COLO829 (cell line): ENCODE measurements at regions not wholly inside any gene's neighbourhood (a gene's known extent, or its start where the extent isn't known, plus 50 kb on each side); places are given as distances from the start of the nearest gene placed in this dataset.

Experiments used
- DNase-seq: peaks from one replicate; pipeline ENCODE4 v3.0.0; 2012; ENCODE audit warnings: low spot score

DNA sequence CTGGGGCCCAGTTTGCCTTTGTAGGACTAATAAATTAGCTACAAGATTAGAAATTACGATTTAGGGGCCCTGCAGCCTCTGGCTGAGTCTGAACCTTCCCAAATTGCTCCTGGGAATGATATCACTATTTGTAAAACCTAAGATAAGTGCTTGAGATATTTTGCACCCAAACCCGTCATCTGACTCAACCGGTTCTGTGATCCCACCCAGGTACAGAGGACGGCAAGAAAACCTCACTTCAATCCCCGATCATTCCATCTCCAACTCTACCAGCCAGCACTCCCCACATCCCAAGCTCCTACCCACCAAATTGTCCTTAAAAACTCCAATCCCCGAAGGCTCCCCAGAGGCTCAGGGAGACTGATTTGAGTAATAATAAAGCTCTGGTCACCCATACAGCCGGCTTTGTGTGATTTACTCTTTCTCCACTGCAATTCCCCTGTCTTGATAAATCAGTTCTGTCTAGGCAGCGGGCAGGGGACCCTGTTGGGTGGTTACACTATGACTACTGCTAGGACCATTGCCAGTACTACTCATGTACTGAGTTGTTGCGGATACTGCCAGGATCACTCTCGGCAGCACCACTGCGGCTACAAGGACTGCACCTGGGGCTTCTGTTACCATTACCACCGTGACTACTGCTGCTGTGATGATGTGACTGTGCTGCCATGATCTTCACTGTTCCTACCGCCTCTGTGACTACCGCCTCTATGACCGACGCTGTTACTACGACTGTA, 73.1 kb downstream of the IRF8 start:
- no peak for DNase-seq

GRCh38 chr16:85974428-85975375, 75.7 kb downstream of the IRF8 start:
- no peak for DNase-seq

DNA sequence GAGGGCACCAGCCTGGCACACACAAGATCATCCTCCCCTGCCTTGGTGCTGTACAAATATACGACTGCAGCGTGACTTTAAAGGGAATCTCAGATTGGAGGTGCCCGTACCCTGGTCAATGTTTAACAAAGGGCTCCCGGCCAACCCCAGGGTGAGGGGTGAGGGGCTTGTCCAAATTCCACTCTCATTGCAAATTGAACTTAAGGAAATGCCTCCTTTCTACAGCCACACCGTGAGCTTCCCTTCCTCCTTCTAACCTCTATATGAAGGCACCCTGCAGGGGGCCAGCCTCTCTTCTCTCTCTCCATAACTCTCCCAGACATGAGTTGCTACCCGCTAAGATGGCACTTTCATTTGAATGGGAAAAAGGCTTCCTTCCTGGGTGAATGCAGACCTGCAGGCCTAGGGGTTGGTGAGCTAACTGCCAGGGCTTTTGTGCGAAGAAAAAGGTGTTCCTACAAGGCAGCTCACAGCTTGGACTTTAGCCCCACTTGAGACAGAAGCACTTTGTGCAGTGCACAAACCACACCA, 76.6 kb downstream of the IRF8 start:
- DNase-seq, result no peak

GRCh38 chr16:85978291-85978775, 79.4 kb downstream of the IRF8 start:
- DNase-seq, result no peak

GRCh38 chr16:85978976-85979375, 80.0 kb downstream of the IRF8 start:
- no peak for DNase-seq

DNA sequence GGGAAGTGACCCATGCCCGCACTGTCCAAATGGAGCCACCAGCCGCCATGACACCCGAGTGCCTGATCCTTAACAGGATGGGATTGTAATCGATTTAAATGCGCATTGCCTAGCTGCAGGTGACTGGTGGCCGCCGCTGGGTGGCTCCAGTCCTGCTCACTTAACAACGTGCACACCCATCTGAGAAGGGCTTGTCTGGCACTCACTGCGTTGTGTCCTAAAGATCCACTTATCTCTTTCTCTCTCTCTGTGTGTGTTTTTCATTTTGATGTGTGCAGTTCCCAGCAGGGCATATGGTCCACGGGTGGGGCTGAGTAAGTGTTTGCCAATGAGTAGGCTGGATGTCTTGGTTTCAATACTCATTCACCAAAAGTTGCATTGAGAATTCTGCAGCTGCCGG, 80.6 kb downstream of the IRF8 start:
- no peak for DNase-seq

DNA sequence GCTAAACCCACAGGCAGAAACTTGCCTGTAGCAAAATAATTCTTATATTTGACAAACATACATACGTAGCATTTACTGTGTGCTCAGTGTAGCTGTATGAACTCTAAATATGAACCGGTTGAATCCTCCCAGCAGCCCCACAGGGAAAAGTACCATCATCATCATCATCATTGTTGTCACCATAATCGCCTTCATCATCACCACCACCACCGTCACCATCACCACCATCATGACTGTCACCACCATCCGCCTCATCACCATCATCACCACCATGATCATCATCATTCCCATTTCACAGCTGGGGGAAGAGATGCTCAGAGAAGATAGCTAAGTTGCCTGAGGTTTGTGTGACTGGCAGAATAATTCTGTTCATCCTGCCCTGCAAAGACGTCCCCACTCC, 81.7 kb downstream of the IRF8 start:
- DNase-seq, result no peak

DNA sequence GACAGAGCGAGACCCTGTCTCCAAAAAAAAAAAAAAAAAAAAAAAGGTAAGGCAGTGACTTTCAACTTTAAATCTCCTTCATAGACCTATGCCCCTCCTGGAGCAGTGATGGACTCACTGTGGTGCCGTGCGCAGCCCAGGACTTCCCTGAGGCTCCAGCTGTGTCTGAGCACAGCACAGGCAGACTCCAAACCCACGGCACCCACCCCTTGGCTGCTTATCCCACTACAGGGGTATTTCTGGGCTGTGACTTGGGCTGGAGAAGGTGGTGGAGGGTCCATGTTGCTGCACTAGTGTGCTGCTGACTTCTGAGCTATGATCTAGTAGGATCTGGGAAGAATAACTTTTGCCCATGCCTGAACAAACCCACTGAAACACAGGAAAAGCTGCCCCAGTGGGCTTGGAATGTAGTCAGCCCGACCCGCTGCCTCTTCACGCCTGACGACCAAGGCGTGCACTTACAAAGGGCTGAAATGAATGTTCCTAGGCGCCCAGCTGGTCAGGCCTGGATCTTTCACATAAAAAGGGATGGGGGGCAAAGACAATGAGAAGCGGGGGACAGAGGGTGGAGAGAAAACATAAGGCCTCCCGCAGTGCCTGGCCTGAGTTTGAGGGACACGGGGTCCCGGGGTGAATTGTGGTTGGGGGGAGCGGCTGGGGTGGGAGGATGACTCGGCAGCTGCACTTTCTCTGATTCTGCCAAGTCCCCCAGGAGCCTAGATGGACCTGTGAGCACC, 83.0 kb downstream of the IRF8 start:
- DNase-seq, result no peak

GRCh38 chr16:85982563-85982939, 83.6 kb downstream of the IRF8 start:
- DNase-seq, result no peak

DNA sequence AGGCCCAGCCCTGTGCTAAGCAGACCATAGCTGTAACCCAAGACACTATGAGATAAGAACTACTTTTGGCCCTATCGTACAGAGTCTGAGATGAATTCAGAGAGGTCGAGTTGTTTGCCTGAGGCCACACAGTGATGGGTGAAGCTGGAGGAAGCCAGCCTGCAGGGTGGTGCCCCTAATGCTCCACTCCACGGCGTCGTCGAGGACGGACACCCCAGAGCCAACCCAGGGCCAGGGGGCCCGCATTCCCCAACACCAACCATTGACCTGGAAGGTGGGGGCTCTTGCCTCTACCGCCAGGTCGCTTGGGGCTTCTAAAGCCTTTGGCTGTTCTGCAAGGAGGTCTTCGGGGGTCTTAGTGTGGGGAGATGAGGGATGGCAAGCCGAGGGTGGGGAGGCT, 84.1 kb downstream of the IRF8 start:
- DNase-seq, result no peak

GRCh38 chr16:85983606-85984230, 84.8 kb downstream of the IRF8 start:
- DNase-seq, result no peak

GRCh38 chr16:85984231-85984880, 85.4 kb downstream of the IRF8 start:
- DNase-seq, result no peak

DNA sequence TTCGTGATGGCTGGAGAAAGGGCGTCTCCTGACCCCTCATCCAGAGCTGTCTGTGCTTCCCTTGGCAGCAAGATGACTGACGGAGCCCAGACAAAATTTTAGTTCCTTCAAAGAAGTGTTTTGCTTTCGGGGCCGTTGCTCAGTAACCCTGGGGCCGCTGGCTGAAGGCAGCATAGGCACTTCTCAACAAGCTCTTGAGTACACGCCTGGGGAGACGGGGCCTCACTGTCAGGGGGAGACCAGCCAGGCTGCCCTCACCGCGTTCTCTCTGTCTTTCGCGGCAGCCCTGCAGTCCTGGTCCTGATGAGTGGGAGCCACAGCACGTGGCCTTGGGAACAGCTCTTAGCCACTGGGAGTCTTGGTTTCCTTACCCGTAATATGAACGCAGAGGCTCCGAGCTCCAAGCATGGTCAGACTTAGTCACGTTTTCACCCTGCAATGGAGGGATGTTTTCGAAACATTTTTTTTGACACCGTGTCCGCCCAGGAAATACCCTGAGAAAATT, 86.0 kb downstream of the IRF8 start:
- DNase-seq, result no peak

- DNase-seq, result no peak
Measured at GRCh38 chr16:85986931-85987749, 88.2 kb downstream of the IRF8 start.

- DNase-seq, result peak; percentile 39
Measured at GRCh38 chr16:85987750-85988078, 88.8 kb downstream of the IRF8 start.

DNA sequence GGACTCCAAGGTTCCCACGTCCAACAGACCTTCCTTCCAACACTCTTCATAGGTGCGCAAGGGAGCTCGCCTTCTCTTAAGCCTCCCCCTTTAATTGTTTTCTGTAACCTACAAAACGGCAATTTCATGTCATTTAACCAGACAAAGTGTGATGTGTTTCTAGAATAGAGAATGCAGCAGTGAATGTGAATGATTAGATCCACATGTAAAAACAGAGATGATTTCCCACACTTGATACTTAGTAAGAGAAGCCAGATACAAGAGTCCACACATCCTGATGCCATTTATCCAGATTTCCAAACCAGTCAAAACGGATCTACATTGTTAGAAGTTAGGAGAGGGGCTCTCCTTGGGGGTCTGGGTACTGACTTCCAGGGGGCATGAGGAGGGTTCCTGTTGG, 89.3 kb downstream of the IRF8 start:
- no peak for DNase-seq

- DNase-seq, result no peak
Measured at GRCh38 chr16:85988723-85989313, 89.9 kb downstream of the IRF8 start.

DNA sequence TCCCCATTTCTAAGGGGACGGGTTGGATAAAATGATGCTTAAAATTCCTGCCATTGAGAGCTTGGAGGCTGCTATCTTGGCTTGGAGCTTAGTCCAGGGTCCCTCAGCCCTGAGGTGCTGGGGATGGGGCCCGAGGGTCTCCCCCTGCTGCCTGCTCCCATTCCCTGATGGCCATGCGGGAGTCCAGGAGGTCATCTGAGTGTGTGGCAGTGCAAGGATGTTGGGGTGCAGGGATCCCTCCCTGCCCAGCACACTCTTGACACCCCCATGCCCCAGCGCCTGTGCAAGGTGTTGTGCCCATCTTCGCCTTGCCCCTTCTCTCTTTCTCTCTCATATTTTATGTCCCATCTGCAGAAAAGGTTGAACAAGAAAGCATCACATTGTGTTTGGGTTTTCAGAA, 90.4 kb downstream of the IRF8 start:
- DNase-seq, result no peak

GRCh38 chr16:85989863-85990643, 91.1 kb downstream of the IRF8 start:
- DNase-seq, result no peak
